ENCODE measurements at regions not wholly inside any gene's neighbourhood (a gene's known extent, or its start where the extent isn't known, plus 50 kb on each side); places are given as distances from the start of the nearest gene placed in this dataset.
"Not testable (repeated sequence)": the region's sequence is repeated elsewhere in the genome, so short reads cannot be mapped to it uniquely, and the experiment has no call there.

DNA sequence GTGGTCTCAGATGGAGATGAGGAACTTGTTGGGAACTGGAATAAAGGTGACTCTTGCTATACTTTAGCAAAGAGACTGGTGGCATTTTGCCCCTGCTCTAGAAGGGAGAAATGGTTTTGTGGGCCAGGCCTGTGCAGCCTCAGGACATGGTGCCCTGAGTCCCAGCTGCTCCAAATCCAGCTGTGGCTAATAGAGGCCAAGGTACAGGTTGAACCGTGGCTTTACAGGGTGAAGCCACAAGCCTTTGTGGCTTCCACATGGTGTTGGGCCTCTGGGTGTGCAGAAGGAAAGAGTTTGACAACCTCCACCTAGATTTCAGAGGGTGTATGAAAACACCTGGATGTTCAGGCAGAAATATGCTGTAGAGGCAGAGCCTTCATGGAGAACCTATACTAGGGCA is 586.0 kb downstream of the FLRT2 start:
- no peaks in the 10 kb centered on the region for H3K9me3 ChIP-seq
- 50% methylated on average over 1 of the region's 1 CpG for WGBS (ENCODE audit: insufficient coverage, low coverage, low lambda C conversion rate, missing lambda C conversion rate)
- no peaks in the 10 kb centered on the region for H3K4me1 ChIP-seq
- TF ChIP-seq POLR2A (IDR thresholded peaks at IDR 0.05), result no peak
- TF ChIP-seq, protein P1, sequence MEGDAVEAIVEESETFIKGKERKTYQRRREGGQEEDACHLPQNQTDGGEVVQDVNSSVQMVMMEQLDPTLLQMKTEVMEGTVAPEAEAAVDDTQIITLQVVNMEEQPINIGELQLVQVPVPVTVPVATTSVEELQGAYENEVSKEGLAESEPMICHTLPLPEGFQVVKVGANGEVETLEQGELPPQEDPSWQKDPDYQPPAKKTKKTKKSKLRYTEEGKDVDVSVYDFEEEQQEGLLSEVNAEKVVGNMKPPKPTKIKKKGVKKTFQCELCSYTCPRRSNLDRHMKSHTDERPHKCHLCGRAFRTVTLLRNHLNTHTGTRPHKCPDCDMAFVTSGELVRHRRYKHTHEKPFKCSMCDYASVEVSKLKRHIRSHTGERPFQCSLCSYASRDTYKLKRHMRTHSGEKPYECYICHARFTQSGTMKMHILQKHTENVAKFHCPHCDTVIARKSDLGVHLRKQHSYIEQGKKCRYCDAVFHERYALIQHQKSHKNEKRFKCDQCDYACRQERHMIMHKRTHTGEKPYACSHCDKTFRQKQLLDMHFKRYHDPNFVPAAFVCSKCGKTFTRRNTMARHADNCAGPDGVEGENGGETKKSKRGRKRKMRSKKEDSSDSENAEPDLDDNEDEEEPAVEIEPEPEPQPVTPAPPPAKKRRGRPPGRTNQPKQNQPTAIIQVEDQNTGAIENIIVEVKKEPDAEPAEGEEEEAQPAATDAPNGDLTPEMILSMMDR (IDR thresholded peaks at IDR 0.05), result no peak
- intact Hi-C loops (cut with DNase I), result no loop called here
- H3K36me3 ChIP-seq, result no peaks in the 10 kb centered on the region
- no peaks in the 10 kb centered on the region for H3K27me3 ChIP-seq
- no peak overlapping the region for H3K4me3 ChIP-seq
- ATAC-seq (no peak), DNase-seq (no peak)
- no peak overlapping the region for H3K27ac ChIP-seq

DNA sequence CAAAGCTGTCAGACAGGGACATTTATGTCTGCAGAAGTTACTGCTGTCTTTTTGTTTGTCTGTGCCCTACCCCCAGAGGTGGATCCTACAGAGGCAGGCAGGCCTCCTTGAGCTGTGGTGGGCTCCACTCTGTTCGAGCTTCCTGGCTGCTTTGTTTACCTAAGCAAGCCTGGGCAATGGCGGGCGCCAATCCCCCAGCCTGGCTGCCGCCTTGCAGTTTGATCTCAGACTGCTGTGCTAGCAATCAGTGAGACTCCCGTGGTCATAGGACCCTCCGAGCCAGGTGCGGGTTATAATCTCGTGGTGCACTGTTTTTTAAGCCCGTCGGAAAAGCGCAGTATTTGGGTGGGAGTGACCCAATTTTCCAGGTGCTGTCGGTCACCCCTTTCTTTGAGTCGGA is 580.9 kb downstream of the FLRT2 start:
- intact Hi-C loops (cut with DNase I); H3K27ac ChIP-seq; H3K27me3 ChIP-seq; H3K36me3 ChIP-seq; H3K9me3 ChIP-seq; ATAC-seq; DNase-seq; H3K4me1 ChIP-seq; H3K4me3 ChIP-seq: not testable (repeated sequence)
- WGBS (ENCODE audit: insufficient coverage, low coverage, low lambda C conversion rate, missing lambda C conversion rate), result 88% methylated on average over 5 of the region's 13 CpGs

DNA sequence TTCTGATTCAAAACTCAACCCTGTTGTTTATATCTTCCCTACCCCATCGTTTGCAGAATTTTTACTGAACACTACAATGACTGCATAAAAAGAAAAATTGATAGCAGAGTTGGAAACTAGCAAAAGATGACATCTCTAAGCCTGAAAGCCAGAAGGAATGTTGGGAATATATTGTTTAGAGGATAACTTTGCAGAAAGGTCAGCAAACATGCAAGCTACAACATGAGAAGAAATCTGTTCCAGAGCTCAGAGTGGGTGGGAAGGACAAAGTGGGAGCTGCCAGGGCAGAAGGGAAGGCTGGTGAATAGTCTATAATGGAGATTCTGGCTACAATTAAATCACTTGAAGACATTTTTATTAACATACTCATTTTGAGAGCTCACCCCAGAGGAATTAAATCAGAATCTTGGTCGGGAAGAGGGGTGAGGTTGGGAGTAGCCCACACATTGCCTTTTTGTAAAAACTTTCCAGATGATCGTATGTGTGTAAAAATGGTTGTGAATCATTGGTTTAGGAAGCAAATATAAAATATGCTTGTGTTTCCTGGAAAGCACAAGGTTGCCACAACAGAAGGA is 574.8 kb downstream of the FLRT2 start:
- Histone ChIP-seq H3K27me3 (no peaks in the 10 kb centered on the region), H3K9me3 (no peaks in the 10 kb centered on the region), H3K36me3 (no peaks in the 10 kb centered on the region), H3K4me3 (no peak overlapping the region), H3K4me1 (no peaks in the 10 kb centered on the region), H3K27ac (no peak overlapping the region)
- TF ChIP-seq POLR2A (IDR thresholded peaks at IDR 0.05), result no peak
- TF ChIP-seq, protein P1 (IDR thresholded peaks at IDR 0.05), result no peak
- ATAC-seq (no peak), DNase-seq (no peak)
- intact Hi-C loops (cut with DNase I), result no loop called here
- 51% methylated on average over 3 of the region's 3 CpGs for WGBS (ENCODE audit: insufficient coverage, low coverage, low lambda C conversion rate, missing lambda C conversion rate)

DNA sequence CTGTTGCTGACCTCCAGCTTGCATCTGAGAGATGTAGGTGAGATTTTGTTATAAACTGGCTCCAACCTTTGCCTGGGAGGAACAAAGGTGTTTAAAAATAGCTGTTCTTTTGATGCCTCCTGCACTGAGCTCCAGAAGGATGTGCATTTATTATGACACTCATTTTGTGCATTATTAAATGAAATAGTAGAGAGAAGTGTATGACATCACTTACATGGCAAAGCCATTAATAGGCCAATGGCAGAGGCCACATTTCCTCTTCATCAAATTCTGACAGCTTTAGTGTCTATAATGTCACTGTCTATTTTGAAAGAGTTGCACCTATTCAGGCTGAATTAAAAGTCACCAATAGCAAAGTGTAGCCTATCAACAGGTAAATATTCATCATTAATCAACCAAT is 564.6 kb downstream of the FLRT2 start:
- Histone ChIP-seq H3K36me3 (no peaks in the 10 kb centered on the region), H3K4me3 (no peak overlapping the region), H3K9me3 (no peaks in the 10 kb centered on the region), H3K27me3 (no peaks in the 10 kb centered on the region), H3K27ac (no peak overlapping the region), H3K4me1 (no peaks in the 10 kb centered on the region)
- no peak for DNase-seq
- no peak for ATAC-seq
- TF ChIP-seq POLR2A (IDR thresholded peaks at IDR 0.05), result no peak
- TF ChIP-seq, protein P1 (IDR thresholded peaks at IDR 0.05), result no peak
- intact Hi-C loops (cut with DNase I), result no loop called here

DNA sequence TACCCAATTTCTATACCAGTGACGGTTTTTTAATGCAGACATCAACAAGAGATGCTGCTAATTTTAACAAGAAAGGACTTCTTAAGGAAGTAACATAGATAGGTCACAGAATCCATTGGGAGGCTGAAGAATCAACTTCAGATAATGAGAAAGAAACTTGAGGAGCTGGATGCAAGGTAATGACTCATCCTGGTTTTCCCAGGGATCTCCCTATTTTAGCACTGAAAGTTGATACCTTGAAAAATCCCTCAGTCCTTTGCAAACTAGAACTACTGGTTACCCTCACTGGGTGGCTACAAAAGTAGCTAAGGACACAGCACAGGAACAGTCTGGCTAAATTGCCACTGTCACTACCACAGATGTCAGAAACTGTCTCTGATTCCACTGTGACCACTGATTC is 561.9 kb downstream of the FLRT2 start:
- Histone ChIP-seq H3K27me3 (no peaks in the 10 kb centered on the region), H3K36me3 (no peaks in the 10 kb centered on the region), H3K27ac (no peak overlapping the region), H3K4me3 (no peak overlapping the region), H3K9me3 (no peaks in the 10 kb centered on the region), H3K4me1 (no peaks in the 10 kb centered on the region)
- DNase-seq (no peak), ATAC-seq (no peak)
- intact Hi-C loops (cut with DNase I), result no loop called here
- no peak for TF ChIP-seq POLR2A (IDR thresholded peaks at IDR 0.05)
- TF ChIP-seq, protein P1 (IDR thresholded peaks at IDR 0.05), result no peak
- WGBS (ENCODE audit: insufficient coverage, low coverage, low lambda C conversion rate, missing lambda C conversion rate), result 70% methylated on average over 1 of the region's 1 CpG

All from right lobe of liver (tissue), 6 donors.